CD4-positive, alpha-beta memory T cell (primary cell): ENCODE measurements at regions not wholly inside any gene's neighbourhood (a gene's known extent, or its start where the extent isn't known, plus 50 kb on each side); places are given as distances from the start of the nearest gene placed in this dataset.

Experiments used
- CTCF ChIA-PET: fragments of 350-600 bp; sonication (Branson Sonifier 250); formaldehyde crosslinking; loops from one replicate; lab custom pipeline; 2021; ENCODE audit warnings: inconsistent platforms; ENCODE audit not compliant: partially characterized antibody; lab: Charles Lee
- POLR2A ChIA-PET: fragments of 350-600 bp; sonication (Branson Sonifier 250); formaldehyde crosslinking; loops from one replicate; lab custom pipeline; 2021; ENCODE audit not compliant: partially characterized antibody; lab: Charles Lee
- DNase-seq, 5 donors: peaks; one replicate each; pipeline versions ENCODE4 v3.0.0 to v3.0.0-alpha.2; 2020 to 2022; ENCODE audit warnings: mixed read lengths in 1 of 5
- H3K27ac ChIP-seq: one replicate; pipeline ENCODE4 v1.7.0; 2013; ENCODE audit warnings: low read depth, low read length
- H3K27me3 ChIP-seq: 2 replicates; pipeline ENCODE4 v1.7.0; 2013; ENCODE audit warnings: mild to moderate bottlenecking, low read length, moderate library complexity; ENCODE audit not compliant: insufficient read depth
- H3K36me3 ChIP-seq: 2 replicates; pipeline ENCODE4 v1.7.0; 2013; ENCODE audit warnings: mild to moderate bottlenecking, low read length, moderate library complexity; ENCODE audit not compliant: insufficient read depth
- H3K4me1 ChIP-seq: 2 replicates; pipeline ENCODE4 v1.7.0; 2013; ENCODE audit warnings: mild to moderate bottlenecking, low read length, moderate library complexity; ENCODE audit not compliant: insufficient read depth
- H3K4me3 ChIP-seq, 2 donors: one replicate each; pipeline ENCODE4 v1.7.0; 2013; ENCODE audit warnings: low read length in 2 of 2, mild to moderate bottlenecking in 1 of 2
- H3K9me3 ChIP-seq, 2 donors: one replicate each; pipeline ENCODE4 v1.7.0; 2013; ENCODE audit warnings: low read length in 2 of 2, control low read depth in 1 of 2; ENCODE audit not compliant: control insufficient read depth in 1 of 2
- H3K27ac Mint-ChIP-seq, 7 donors: one replicate each; pipeline ENCODE4 v1.8.0; 2020 to 2021; ENCODE audit warnings: mixed read lengths in 7 of 7, mild to moderate bottlenecking in 6 of 7, inconsistent platforms in 3 of 7, moderate library complexity in 3 of 7
- H3K27me3 Mint-ChIP-seq, 2 donors: one replicate each; pipeline ENCODE4 v1.8.0; 2020 to 2021; ENCODE audit warnings: mixed read lengths in 2 of 2
- H3K36me3 Mint-ChIP-seq, 2 donors: one replicate each; pipeline ENCODE4 v1.8.0; 2020 to 2021; ENCODE audit warnings: mixed read lengths in 2 of 2, inconsistent platforms in 1 of 2, mild to moderate bottlenecking in 1 of 2
- H3K4me1 Mint-ChIP-seq, 4 donors: one replicate each; pipeline ENCODE4 v1.8.0; 2020 to 2021; ENCODE audit warnings: mixed read lengths in 4 of 4, mild to moderate bottlenecking in 1 of 4
- H3K4me3 Mint-ChIP-seq, 8 donors: one replicate each; pipeline ENCODE4 v1.8.0; 2020 to 2021; ENCODE audit warnings: mixed read lengths in 8 of 8, mild to moderate bottlenecking in 7 of 8, moderate library complexity in 6 of 8, inconsistent platforms in 3 of 8
- H3K9me3 Mint-ChIP-seq, 8 donors: one replicate each; pipeline ENCODE4 v1.8.0; 2020 to 2021; ENCODE audit warnings: mixed read lengths in 8 of 8, mild to moderate bottlenecking in 5 of 8, inconsistent platforms in 3 of 8, moderate library complexity in 1 of 8
- intact Hi-C: fragments of 100-400 bp; cut with micrococcal nuclease; formaldehyde crosslinking; loops from one replicate; pipeline ENCODE4 v1.15.1; 2023

DNA sequence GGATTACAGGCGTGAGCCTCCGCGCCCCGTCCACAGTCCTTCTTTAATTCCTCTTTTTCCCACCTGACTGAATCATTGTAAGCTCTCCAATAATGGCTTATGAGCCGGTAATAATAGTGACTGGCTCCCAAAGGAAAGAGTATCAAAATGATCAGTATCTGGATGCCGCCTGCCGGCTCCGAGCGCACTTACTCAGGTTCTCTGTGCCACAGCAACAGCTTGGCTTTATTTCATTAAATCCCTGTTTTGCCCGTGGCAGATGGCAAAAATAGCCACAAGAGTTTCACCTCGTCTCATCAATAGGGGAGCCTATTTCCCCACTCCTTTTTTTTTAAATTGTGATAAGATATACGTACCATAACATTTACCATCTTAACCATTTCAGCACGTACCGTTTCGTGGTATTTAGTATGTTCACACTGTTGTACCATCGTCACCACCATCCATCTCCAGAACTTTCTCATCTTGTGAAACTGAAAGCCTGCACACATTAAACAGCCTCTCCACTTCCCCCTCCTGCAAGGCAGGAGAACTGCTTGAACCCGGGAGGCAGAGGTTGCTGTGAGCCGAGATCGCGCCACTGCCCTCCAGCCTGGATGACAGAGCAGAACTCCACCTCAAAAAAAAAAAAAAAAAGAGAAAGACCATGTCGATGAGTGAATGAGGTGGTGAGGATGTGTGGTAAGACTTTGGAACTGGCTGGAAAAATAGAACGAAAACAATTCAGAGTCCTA is 80.7 kb upstream of the DLG1 start:
- no peak overlapping the region for H3K27ac Mint-ChIP-seq
- no peaks in the 10 kb centered on the region for H3K36me3 ChIP-seq
- CTCF ChIA-PET: no interaction called here

DNA sequence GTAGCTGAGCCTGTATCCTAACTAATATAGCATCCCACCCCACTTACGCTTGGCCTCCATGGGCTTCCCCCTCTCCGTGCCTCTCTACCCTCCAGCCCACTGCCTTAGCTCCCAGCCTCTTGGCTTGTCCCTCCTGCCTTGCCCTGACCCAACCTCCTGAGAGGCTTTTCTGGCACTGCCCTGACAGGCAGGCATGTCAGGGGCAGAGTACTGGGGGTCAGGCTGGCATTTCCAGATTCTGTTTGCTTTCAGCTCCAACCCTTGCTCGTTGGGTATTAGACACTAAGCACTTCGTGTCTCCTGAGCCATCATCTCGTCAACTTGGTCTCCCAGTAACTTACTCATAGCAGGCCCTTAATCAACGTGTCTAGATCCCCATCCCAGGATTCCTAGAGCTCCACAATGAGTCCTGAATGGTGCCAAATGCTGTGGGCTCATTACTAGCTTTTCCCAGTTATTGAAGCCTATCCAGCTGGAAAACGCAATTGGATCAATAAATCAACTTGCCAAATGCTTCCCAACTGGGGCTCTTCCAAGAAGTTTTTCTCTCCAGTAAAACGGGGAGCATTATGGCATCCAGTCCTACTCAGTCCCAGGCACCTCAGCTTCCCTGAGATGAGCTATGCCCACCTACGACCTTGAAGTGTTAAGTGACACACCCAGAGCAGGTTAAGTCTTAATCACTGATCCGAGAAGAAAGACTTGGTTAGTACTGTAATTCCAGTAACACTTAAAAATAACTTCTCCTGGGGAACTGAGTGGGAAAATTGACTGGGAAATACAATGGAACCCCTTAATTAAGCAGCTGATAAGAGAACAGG is 78.5 kb upstream of the DLG1 start:
- Histone ChIP-seq H3K36me3 (no peaks in the 10 kb centered on the region), H3K27me3 (no peaks in the 10 kb centered on the region), H3K9me3 (no peaks in the 10 kb centered on the region), H3K4me3 (no peak overlapping the region), H3K4me1 (no peaks in the 10 kb centered on the region), H3K27ac (no peak overlapping the region)
- Mint-ChIP-seq H3K9me3 (peaks cover 0 to 1% (median 0%) of the 10 kb centered on the region in 8 donors), H3K27ac (no peak overlapping the region), H3K27me3 (peaks cover 3 to 12% of the 10 kb centered on the region in 2 donors), H3K4me3 (no peak overlapping the region), H3K36me3 (no peaks in the 10 kb centered on the region), H3K4me1 (peaks cover 0 to 5% (median 0%) of the 10 kb centered on the region in 4 donors)
- intact Hi-C loops: no loop called here
- CTCF ChIA-PET: interaction anchor here (0.9 to 1.1 kb wide), 2 partner anchors 10 to 107 kb away, joined by 3 to 4 read pairs; no protein-coding TSS in a partner anchor
- DNase-seq: no peak
- POLR2A ChIA-PET: no interaction called here

More for the DNA sequence above, 80.7 kb upstream of the DLG1 start:
- Mint-ChIP-seq H3K9me3 (peaks cover 0 to 1% (median 0%) of the 10 kb centered on the region in 8 donors), H3K36me3 (no peaks in the 10 kb centered on the region), H3K27me3 (peaks cover 3 to 11% of the 10 kb centered on the region in 2 donors), H3K4me3 (no peak overlapping the region), H3K4me1 (peaks cover 0 to 5% (median 0%) of the 10 kb centered on the region in 4 donors)
- no peak for DNase-seq
- Histone ChIP-seq H3K27ac (no peak overlapping the region), H3K27me3 (no peaks in the 10 kb centered on the region), H3K4me1 (no peaks in the 10 kb centered on the region), H3K9me3 (no peaks in the 10 kb centered on the region), H3K4me3 (no peak overlapping the region)
- intact Hi-C loops: no loop called here
- POLR2A ChIA-PET: no interaction called here

DNA sequence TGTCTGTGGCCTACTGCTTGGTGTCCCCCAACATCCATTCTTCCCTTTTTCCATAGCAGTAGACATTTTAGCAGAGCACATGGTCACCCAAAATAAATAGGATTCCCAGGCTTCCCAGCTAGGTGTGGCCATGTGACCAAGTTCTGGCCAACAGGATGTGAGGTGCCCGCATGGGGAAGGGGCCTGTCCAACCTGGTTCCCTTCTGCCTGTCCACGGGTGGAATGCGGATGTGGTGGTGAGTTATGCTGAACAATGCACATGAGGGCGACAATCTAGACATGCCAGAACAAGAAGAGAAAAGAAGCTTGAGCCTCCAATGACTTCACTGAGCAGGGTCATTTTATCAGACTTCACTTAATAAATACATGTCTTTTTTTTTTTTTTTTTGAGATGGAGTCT is 77.6 kb upstream of the DLG1 start:
- Mint-ChIP-seq H3K27me3 (peaks cover 3 to 12% of the 10 kb centered on the region in 2 donors), H3K4me3 (no peak overlapping the region), H3K27ac (no peak overlapping the region), H3K9me3 (peaks cover 0 to 1% (median 0%) of the 10 kb centered on the region in 8 donors), H3K4me1 (peaks cover 0 to 5% (median 0%) of the 10 kb centered on the region in 4 donors), H3K36me3 (no peaks in the 10 kb centered on the region)
- ChIA-PET CTCF (no interaction called here), POLR2A (no interaction called here)
- Histone ChIP-seq H3K4me1 (no peaks in the 10 kb centered on the region), H3K27ac (no peak overlapping the region), H3K36me3 (no peaks in the 10 kb centered on the region), H3K4me3 (no peak overlapping the region), H3K9me3 (no peaks in the 10 kb centered on the region), H3K27me3 (no peaks in the 10 kb centered on the region)
- no peak for DNase-seq
- intact Hi-C loops: no loop called here

DNA sequence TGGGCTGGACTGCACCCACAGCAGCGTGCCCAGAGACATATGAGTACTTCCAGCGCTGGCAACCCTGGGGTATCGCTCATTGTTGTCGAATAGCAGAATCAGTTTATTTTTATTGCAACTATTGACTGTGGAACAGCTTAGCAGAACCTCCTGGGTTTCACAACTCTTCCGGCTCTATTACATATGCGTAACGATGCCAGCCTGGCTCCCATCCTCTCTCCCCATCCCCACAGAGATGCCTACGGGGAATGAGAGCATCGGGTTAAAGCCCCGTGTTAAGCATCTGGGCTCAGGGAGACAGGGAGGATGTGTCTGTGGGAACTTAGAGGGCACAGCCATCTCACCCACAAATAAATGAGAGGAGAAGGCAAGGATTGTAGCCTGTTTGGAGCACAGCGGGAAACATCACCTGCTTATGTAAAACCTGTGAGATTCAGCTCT is 76.6 kb upstream of the DLG1 start:
- H3K27ac Mint-ChIP-seq: no peak overlapping the region
- Histone ChIP-seq H3K36me3 (no peaks in the 10 kb centered on the region), H3K9me3 (no peaks in the 10 kb centered on the region), H3K27ac (no peak overlapping the region), H3K4me1 (no peaks in the 10 kb centered on the region), H3K4me3 (no peak overlapping the region), H3K27me3 (no peaks in the 10 kb centered on the region)
- peaks cover 0 to 1% (median 0%) of the 10 kb centered on the region in 8 donors for H3K9me3 Mint-ChIP-seq
- intact Hi-C loops: no loop called here
- ChIA-PET CTCF (interaction anchor here (1.0 kb wide), 1 partner anchor 10 kb away, joined by 4 read pairs; no protein-coding TSS in a partner anchor), POLR2A (no interaction called here)
- H3K4me3 Mint-ChIP-seq: no peak overlapping the region
- no peak for DNase-seq
- H3K36me3 Mint-ChIP-seq: no peaks in the 10 kb centered on the region
- peaks cover 0 to 5% (median 0%) of the 10 kb centered on the region in 4 donors for H3K4me1 Mint-ChIP-seq
- peaks cover 3 to 9% of the 10 kb centered on the region in 2 donors for H3K27me3 Mint-ChIP-seq

DNA sequence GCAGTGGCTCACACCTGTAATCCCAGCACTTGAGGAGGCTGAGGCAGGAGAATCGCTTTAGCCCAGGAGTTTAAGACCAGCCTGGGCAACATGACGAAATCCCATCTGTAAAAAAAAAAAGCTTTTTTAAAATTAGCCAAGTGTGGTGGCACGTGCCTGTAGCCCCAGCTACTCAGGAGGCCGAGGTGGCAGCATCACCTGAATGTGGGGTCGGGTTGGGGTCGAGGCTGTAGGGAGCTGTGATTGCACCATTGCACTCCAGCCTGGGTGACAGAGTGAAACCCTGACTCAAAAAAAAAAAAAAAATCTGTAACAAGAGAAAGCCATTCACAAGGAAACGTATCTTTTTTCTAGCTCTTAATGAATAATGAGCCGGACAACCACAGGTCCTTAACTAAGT is 74.7 kb upstream of the DLG1 start:
- Mint-ChIP-seq H3K9me3 (peaks cover 0 to under 1% (median 0%) of the 10 kb centered on the region in 8 donors), H3K27me3 (peaks cover 0 to 9% of the 10 kb centered on the region in 2 donors), H3K36me3 (no peaks in the 10 kb centered on the region), H3K4me3 (no peak overlapping the region), H3K4me1 (no peaks in the 10 kb centered on the region), H3K27ac (no peak overlapping the region)
- no peak for DNase-seq
- Histone ChIP-seq H3K9me3 (no peaks in the 10 kb centered on the region), H3K36me3 (no peaks in the 10 kb centered on the region), H3K4me1 (no peaks in the 10 kb centered on the region), H3K4me3 (no peak overlapping the region), H3K27me3 (no peaks in the 10 kb centered on the region), H3K27ac (no peak overlapping the region)
- CTCF ChIA-PET: no interaction called here
- intact Hi-C loops: no loop called here
- POLR2A ChIA-PET: no interaction called here

DNA sequence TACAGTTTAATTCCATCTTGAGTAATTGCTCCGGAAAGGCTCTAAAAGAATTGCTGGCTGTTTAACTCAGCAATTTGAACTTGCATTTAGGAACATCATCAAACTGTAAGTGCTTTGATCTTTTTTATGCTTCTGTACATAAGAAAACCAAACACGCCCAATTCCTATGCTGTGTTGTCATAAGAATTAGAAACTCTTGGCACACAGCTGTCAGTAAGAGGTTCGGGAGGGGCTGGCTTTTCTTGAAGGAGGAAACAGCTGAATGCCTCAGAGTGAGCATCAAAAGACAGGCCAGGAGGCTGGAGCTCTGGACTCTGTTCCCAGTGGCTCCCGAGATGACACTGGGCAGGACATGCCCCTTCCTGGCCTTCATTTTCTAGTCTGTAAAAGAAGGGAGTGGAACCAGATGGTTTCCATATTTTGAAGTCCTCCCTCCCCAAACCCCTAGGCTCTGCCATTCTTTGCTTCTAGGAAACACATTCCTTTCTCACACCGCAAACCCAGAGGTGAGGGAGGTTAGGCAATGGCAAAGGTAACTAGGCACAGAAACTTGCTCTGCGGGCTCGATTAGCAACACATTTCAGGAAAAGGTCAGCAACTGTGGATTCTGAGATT is 73.7 kb upstream of the DLG1 start:
- Mint-ChIP-seq H3K27ac (no peak overlapping the region), H3K27me3 (peaks cover 0 to 10% of the 10 kb centered on the region in 2 donors), H3K4me1 (no peaks in the 10 kb centered on the region), H3K9me3 (no peaks in the 10 kb centered on the region), H3K4me3 (no peak overlapping the region), H3K36me3 (no peaks in the 10 kb centered on the region)
- Histone ChIP-seq H3K4me3 (no peak overlapping the region), H3K4me1 (no peaks in the 10 kb centered on the region), H3K36me3 (no peaks in the 10 kb centered on the region), H3K27ac (no peak overlapping the region), H3K9me3 (no peaks in the 10 kb centered on the region), H3K27me3 (no peaks in the 10 kb centered on the region)
- intact Hi-C loops: no loop called here
- DNase-seq: no peak
- POLR2A ChIA-PET: no interaction called here
- CTCF ChIA-PET: no interaction called here

DNA sequence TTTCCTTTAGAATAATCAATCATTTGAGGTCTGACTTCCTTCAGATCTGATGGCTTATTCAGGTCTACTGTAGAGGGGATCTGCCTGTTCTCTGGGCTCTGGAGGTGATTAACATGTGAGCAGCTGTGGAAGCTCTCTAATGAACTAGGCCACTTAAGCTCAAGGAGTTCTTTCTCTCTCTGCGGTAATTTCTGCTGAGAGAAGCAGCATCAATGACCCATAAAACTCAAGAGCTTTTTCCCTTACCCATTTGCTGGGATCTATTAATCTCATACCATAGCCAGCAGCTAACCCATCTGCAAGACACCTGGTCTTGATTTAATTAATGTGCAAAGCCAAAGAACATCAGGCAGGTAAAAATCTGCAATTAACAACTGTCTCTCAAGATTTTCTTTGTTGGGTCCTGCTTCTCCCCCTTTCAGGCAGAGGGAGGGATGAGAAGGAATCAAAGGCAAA is 73.2 kb upstream of the DLG1 start:
- no peaks in the 10 kb centered on the region for H3K9me3 Mint-ChIP-seq
- no peak overlapping the region for H3K27ac ChIP-seq
- no peaks in the 10 kb centered on the region for H3K36me3 ChIP-seq
- CTCF ChIA-PET: no interaction called here
- no peaks in the 10 kb centered on the region for H3K27me3 ChIP-seq
- no peak for DNase-seq
- POLR2A ChIA-PET: no interaction called here
- H3K27me3 Mint-ChIP-seq: peaks cover 0 to 10% of the 10 kb centered on the region in 2 donors
- H3K4me1 ChIP-seq: no peaks in the 10 kb centered on the region
- intact Hi-C loops: no loop called here
- no peaks in the 10 kb centered on the region for H3K4me1 Mint-ChIP-seq
- H3K36me3 Mint-ChIP-seq: no peaks in the 10 kb centered on the region
- H3K27ac Mint-ChIP-seq: no peak overlapping the region
- no peaks in the 10 kb centered on the region for H3K9me3 ChIP-seq
- no peak overlapping the region for H3K4me3 Mint-ChIP-seq
- H3K4me3 ChIP-seq: no peak overlapping the region
